ENCODE measurements at regions not wholly inside any gene's neighbourhood (a gene's known extent, or its start where the extent isn't known, plus 50 kb on each side); places are given as distances from the start of the nearest gene placed in this dataset.
A peak's percentile ranks its signal among the peaks of the same experiment; 100 is the strongest.

- no peak for DNase-seq (ENCODE audit: low spot score)
These were observed 55.6 kb downstream of the PBDC1 start for GRCh38 chrX:76228499-76228898.

- DNase-seq (ENCODE audit: low spot score): no peak
These were observed 76.0 kb downstream of the PBDC1 start for GRCh38 chrX:76248901-76249300.

GRCh38 chrX:76253432-76253831, 80.6 kb downstream of the PBDC1 start:
- DNase-seq (ENCODE audit: low spot score): peak; percentile 36

DNA sequence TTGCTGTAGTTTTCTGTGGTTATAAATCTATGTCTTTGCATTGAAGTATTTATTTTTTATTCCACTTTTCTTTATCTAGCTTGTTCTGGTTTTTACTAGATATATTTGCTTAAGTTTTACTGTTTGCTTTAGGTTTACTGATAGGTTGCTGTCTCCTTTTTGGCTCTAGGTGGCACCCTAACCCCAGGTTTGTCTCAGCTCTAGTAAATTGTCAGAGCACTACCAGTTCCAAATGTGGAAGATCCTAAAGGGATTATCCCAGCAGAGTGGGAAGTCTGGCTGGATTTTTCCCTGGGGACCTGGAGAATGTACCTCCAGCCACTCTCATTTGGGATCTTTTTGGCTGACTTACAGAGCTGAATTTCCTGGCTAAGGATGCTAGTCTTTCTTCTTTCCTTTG, 106.1 kb downstream of the PBDC1 start:
- DNase-seq (ENCODE audit: low spot score): peak; percentile 29
